HG03565 (cell line): ENCODE measurements at regions not wholly inside any gene's neighbourhood (a gene's known extent, or its start where the extent isn't known, plus 50 kb on each side); places are given as distances from the start of the nearest gene placed in this dataset.
"Not testable (repeated sequence)": the region's sequence is repeated elsewhere in the genome, so short reads cannot be mapped to it uniquely, and the experiment has no call there.

Experiments
- ATAC-seq: cut with Tn5 transposase; IDR thresholded peaks from one replicate; pipeline ENCODE4 v1.9.1; 2021; ENCODE audit warnings: mild to moderate bottlenecking, moderate library complexity; ENCODE audit not compliant: unreplicated experiment

DNA sequence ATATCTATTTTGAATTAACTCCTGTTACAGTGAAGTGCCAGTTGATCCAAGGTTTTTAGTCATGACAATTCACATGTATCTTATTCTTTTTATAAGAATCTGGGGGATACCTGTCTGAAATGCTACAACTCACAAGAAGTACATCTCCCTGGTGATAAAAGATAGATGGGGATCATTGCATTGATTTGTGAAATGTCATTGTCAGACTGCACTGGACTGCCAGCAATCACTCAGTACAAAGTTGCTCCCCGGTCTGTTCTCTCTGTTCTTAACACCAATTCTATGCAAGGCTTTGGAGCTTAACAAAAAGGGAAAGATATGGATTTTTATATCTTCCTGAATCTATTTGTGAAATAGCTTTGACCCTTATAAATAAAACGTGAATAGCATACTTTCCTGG, 171.8 kb upstream of the PCSK5 start:
- no peak for ATAC-seq

DNA sequence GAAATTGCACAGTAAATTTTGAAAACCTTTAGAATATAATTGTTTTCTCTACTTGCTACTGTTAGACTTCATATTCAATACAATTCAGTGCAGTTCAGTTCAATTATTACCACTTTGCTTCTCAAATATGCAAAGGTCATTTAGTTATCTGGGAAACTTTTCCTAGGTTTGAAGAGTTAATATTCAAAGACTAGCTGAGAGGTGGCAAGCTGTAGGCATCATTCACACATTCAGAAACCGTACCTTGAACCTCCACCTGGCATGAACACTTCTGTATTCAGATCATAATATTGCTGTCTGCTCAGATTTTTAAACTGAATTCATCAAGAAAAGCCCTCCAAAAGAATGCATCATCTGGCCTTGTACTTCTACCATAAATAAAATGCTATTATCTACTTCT, 162.1 kb upstream of the PCSK5 start:
- ATAC-seq, result no peak

DNA sequence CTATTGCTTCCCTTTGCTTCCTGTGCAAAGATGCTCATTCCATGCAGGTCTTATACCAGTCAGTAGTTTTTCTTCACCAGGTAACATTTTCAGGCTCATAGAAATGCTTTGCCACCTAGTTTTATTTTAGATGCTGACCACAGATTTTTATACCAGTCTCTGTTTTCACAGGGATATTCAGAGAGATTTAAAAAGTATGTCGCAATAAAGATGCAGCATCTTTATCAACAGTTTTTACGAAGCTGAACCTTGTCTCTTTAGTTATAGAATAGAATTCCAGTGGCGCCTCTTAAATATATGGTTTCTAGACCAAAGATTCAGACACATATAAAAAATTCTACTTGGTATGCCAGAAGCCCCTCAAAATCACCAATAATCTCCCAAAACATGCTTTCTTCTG, 155.7 kb upstream of the PCSK5 start:
- no peak for ATAC-seq

DNA sequence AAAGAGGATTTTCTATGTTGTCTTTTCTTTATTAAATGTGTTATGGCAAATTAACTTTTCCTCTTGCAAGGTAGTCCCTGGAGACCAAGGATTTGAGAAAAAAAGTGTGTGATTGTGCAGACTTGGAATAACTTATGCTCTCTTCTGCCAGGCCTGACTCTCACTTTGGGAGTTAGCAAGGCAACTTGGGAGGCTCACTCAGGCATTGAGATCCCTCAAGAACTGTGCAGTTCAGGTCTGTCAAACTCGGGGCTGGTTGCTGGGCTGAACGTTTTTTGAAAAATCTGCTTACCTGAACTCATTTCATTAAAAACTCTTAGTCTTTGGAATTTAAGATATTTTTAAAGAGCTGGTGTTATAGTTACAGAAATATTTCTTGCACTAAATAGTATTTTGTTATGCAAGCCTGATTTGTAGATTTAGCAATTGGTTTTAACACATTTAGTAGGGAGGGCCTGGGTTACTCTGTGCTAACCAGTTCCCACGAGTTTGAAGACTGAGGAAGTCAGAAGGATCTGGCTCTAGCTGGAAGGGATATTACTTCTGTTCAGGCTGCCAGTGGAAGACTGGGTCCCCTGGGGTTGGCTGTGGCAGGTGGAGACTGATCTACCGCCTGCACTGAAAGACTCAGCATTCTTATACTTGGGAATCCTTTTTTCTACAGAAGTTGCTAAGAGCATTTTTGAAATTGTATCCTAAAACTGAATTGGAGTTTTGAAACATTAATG, 150.4 kb upstream of the PCSK5 start:
- ATAC-seq, result no peak

DNA sequence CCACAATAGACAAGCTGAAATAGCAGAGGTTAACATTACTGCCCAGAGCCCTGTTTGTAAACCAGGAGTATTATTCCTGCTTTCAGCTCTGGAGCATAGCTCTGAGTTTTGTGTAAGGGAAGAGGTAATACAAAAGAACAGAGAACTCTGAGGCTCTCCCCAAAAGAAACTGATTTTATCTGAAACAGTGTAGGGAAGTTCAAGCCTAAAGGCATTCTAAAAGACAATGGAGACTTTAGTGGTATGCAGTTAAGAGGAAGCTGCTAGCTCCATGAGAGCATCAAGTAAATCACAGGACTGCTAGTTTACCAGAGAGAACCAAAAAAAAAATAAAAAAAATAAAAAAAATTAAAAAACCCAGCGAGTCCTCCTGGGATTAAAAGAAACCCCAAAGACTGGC, 146.6 kb upstream of the PCSK5 start:
- ATAC-seq, result no peak

DNA sequence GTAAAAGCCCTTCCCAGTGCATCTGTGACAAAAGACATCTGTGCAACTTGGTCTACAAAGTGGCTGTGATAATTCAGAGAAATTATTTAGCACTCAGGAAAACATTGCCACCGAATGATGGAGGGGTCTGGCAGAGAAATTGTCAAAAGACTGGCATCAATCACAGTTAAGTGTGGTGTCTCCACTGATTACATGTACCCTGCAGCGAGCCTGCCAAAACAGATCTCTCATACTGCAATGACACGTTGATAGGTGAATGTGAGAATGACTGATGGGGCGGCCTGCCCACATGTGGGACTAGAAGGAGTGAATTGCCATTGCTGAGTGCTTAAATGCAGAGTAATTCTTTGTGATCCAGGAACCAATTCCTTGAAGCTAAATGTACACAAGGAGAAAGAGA, 136.4 kb upstream of the PCSK5 start:
- no peak for ATAC-seq

DNA sequence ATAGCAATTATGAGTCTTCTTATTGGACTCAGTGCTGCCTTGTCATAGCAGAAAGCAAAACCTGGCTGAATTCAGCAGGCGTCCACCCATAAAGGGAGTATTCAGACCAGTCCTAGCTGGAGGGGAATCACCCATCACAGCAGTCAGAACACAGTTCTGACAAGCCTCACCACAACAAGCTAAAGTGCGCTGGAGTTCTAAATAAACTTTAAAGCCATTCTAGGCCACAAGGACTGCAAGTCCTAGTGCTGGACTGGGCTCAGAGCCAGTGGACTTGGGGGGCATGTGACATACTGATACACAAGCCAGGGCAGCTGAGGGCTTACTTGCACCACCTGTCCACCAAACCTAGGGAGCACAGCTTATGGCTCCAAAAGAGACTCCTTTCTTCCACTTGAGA, 115.3 kb upstream of the PCSK5 start:
- no peak for ATAC-seq

DNA sequence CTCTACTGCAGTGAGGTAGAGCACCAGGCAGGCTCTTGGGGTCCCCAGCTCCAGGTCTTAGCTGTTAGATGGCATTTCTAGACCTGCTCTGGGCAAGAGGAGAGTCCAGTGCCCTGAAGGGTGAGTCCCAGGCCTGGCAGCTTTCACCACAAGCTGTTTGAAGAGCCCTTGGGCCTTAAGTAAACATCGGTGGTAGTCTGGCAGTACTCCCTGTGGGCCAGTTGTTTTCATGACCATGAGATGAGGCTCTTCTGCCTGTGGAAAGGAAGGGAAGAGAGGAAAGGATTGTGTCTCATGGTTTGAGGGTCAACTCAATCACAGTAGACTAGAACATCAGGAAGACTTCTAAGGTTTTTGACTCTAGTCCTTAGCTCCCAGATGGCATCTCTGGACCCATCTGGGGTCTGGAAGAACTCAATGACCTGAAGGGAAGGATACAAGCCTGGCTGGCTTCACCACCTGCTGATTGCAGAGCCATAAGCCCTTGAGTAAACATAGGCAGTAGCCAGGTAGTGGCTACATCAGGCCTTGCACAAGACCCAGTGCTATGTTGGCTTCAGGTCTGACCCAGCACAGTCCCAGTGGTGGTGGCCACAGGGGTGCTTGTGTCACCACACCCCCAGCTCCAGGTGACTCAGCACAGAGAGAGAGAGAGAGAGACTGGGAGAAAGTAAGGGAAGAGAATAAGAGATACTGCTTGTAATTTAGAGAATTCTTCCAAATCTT, 114.3 kb upstream of the PCSK5 start:
- ATAC-seq, result no peak

DNA sequence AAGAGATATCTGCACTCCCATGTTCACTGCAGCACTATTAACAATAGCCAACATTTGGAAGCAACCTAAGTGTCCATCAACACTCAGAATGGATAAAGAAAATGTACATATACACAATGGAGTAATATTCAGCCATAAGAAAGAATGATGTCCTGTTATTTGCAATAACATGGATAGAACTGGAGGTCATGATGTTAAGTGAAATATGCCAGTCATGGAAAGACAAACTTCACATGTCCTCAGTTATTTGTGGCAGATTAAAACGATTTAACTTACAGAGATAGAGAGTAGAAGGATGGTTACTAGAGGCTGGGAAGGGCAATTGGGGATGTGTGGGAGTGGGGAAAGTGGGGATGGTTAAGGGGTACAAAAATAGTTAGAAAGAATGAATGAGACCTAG, 110.3 kb upstream of the PCSK5 start:
- ATAC-seq, result no peak

DNA sequence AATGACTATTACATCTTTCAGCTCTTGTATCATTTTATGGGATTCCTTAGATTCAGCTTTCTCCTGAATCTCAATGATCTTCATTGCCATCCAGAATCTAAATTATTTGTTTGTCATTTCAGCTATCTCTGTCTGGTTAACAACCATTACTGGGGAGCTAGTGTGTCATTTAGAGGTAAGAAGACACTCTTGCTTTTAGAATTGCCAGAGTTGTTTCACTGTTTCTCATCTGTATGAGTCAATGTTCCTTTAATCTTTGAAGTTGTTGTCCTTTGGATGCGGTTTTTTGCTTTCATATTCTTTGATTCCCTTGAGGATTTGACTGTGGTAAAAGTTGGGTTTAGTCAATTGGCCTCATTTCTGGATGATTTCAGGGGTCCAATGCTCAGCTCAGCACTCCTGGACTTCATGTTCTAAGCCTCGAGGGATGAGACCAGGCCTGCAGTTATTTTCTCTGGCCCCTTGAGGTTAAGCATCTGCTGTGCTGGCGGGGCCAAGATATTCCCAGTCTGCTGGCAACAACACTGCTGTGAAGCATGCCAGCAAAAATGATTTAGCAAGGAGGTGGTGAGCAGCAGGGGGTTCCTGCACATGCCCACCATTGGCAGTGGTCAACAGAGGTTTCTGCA, 102.4 kb upstream of the PCSK5 start:
- no peak for ATAC-seq

DNA sequence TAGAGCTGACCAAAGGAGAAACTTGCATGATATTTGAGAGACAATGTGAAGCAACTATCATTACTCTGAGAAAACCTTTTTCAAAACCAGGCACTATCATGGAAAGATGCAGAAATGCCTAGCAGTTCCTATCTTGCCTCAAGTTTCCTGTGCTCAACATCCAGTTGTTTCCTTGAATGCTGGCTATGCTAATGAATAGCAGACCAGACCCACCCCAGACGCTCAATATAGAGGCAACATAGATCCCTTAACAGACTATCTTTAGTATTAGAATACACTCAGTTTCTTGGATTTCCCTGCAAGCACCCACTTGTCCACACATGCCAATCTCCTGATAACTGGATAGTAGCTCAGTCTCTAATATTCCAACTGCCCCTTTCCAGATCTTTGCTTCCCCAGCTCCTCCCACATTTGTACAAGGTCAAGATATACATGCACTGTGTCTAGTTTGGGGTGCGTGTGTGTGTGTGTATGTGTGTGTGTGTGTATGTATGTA, 93.3 kb upstream of the PCSK5 start:
- ATAC-seq, result no peak

DNA sequence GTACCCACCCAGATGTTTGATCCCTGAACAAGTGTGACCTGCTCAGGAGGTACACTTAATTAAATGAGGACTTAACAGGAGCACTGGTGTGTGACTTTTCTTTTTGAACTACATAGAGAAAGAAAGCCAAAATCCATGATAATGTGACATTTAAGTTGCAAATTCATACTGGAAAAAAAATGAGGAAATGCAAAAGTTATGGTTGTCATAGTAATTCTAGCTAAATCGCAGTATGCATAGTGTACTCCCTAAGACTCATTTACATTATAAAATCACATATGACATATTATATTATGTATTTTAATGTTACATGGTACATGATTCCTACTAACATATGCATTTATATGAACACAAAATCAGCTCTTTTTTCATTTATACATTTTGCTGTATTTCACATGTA, 92.0 kb upstream of the PCSK5 start:
- no peak for ATAC-seq

DNA sequence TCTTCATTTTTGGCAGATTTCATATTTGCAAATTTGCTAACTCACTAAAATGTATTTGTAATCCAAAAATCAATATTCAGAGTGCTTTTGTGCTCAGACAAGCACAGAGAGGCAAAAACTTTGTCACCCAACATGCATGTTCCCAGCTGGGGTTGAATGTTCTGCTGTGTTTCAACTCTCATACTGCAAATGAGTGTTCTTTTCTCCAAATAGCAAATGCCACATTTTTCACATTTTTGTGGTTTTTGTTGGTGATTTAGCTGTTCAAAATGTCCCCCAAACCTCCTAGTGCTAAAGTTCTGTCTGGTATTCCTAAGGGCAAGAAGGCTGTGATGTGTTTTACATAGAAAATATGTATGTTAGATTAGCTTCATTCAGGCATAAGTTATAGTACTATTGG, 87.3 kb upstream of the PCSK5 start:
- ATAC-seq, result no peak

DNA sequence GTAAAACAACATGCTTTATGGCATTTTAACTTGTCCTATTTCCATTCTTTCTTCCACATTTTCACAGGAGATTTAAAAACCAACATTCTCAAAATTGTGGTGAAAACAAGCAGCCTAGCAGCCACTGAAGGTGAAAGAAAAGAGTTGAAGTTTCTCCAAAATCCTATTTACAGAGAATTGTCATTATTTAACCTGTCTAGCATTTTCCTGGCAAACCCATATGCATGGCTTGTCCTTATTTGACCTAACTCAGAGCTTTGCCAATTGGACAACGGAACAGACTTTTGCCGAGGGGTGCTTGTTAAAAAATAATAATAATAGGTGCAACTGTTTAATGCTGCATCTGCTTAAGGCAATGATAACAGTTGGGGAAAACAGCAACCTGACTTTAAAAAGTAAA, 80.4 kb upstream of the PCSK5 start:
- ATAC-seq, result no peak

DNA sequence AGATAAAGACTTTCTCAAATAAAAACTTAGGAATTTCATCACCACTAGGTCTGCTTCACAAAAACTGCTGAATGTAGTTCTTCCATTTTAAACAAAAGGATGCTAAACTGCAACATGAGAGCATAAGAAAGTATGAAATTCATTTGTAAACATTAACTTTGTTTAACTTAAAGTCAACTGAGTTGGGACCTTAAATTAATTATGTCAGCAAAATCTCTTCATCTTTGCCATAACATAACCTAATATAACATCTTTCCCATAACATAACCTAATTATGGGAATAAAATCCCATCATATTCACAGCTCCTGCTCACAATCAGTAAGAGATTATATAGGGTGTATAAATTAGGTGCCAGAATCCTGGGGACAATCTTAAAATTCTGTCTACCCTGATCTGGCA, 78.8 kb upstream of the PCSK5 start:
- ATAC-seq, result no peak

DNA sequence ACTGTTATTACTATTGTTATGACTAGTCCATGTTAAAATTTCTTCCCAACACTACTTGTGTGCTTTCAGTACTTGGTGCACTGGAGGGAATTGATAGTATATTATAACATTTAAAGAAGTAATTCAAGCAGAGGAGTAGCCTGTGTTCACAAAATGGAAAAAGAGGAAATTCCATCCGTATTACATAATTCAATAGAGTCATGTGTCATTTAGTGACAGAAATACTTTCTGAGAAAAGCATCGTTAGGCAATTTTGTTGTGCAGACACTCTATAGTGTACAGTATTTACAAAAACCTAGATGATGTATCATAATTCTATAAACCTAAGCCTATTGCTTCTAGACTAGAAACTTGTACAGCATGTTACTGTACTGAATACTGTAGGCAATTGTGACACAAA, 78.3 kb upstream of the PCSK5 start:
- ATAC-seq, result no peak

DNA sequence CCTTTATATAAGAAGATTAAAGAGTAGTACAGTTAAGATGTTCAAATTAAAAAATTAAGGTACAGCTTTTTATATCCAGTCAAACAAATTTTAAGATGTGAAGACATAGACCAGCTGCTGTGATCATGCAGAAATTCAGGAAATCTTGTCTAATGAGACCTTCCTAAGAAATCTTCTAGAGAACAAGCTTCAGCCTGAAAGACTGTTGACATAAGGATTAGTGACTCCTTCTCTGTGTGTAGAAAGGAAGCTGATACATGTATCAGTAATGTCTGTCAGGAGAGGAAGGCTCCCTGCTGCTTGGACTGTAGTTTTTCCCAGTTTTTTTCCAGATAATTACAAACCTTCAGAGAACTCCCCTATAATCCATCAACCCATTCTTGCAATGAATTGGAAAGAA, 75.8 kb upstream of the PCSK5 start:
- ATAC-seq, result no peak

DNA sequence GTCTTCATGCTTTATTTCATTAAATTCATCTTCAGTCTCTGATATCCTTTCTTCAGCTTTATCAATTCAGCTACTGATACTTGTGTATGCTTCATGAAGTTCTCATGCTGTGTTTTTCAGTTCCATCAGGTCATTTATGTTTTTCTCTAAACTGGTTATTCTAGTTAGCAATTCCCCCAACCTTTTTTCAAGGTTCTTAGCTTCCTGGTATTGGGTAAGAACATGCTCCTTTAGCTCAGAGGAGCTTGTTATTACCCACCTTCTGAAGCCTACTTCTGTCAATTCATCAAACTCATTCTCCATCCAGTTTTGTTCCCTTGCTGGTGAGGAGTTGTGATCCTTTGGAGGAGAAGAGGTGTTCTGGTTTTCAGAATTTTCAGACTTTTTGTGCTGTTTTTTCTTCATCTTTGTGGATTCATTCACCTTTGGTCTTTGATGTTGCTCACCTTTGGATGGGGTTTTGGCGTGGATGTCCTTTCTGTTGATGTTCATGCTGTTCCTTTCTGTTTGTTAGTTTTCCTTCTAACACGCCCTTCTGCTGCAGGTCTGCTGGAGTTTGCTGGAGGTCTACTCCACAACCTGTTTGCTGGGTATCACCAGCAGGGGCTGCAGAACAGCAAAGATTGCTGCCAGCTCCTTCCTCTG, 69.9 kb upstream of the PCSK5 start:
- ATAC-seq, result not testable (repeated sequence)

DNA sequence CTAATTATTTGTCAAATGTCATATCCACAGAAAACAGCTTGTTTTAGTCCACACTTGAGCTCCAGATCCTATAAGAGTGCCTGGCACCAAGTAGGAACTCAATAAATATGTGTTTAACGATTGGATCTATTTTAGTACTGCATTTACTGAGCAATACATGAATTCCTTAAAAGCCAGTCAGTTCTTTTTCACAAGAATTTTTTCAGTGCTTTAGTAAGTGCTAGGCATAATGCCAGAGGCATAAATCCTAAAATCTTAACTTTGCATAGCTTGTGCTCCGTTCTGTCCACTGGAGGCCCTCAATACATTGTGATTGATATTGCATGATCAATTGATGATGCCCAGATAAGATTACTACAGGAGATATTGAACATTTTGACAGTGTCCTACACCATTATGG, 67.3 kb upstream of the PCSK5 start:
- no peak for ATAC-seq

DNA sequence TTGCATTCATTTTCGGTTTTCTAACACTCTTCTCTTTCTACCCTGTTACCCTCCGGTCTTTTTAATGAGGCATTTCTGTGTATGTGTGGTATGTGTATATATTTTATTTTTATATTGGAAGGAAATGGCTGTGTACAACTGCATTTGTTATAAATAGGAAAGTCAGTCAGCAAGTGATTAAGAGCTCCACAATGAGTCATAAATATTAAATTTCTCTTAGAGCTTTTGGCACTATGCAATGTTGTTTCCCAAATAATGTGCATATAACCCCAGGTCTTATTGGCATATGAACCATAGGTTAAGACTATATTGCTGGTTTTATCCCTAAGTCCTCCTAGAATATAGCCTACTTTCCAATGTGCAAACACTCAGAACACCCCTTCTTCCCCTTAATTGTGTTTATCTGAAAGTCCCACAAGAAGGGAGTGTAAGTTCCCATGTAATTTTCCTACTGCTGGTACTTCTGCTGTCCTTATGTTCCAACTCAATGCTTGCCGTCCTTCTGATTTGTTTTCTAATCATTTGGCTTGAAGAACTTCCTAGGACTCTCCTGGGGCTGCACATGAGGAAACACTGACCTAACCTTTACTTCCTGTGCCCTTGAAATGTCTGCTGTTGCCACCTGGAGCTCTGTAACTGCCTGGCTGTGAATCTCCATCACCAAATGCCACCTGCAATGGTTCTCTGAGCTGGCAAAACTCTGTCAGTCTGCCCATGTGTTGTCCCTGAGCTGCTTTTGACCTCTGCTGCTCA, 65.5 kb upstream of the PCSK5 start:
- ATAC-seq, result no peak

DNA sequence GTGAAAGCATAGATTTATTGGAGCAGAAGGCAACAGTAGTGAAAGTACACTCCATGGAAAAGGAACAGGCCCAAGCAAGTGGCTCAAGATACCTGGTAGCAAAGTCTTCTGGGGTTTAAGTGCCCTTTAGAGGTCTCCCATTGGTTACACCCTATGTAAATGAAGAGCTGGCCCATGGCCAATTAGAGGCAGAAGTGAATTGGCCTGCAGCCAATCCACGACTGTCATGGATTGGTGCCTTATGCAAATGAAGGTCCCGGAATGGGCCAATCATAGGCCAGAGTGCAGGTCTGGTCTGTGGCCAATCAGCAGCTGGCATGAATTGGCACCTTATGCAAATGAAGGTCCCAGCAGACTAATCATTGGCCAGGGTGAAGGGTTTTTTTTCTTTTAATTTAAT, 64.2 kb upstream of the PCSK5 start:
- ATAC-seq, result no peak
